ENCODE measurements at regions not wholly inside any gene's neighbourhood (a gene's known extent, or its start where the extent isn't known, plus 50 kb on each side); places are given as distances from the start of the nearest gene placed in this dataset.

DNA sequence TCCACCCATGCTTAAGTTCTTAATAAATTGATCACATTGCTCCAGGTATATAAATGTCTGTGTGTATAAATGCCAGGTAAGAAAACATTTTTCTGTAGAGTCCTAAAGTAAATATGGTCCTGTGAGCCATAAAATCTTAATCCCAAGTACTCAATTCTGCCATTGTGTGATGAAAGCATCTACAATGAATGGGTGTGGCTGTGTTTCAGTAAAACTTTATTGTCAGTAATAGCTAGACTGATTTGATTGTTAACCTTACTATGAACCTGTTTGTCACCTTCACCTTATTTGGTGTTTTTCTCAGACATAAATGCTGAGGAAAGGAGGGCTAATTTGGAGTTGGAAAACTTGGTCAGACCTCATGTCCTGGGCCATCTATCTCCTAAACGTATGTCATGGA is 683.5 kb upstream of the GRM7 start:
- Histone ChIP-seq H3K4me1 (no peaks in the 10 kb centered on the region), H3K9me3 (peaks cover 0 to 1% of the 10 kb centered on the region in 2 donors), H3K36me3 (no peaks in the 10 kb centered on the region), H3K27me3 (no peaks in the 10 kb centered on the region), H3K27ac (no peak overlapping the region), H3K4me3 (no peak overlapping the region)
- no peak for DNase-seq
- intact Hi-C loops (cut with DNase I), result no loop called here
- TF ChIP-seq CTCF (IDR thresholded peaks at IDR 0.05), result no peak
- ATAC-seq, result no peak

- no peak for ATAC-seq
Observed at GRCh38 chr3:6179761-6180160, 681.2 kb upstream of the GRM7 start.

GRCh38 chr3:6180171-6180570 is 680.7 kb upstream of the GRM7 start:
- intact Hi-C loops (cut with DNase I), result no loop called here
- DNase-seq, result no peak

More at GRCh38 chr3:6179761-6180160, 681.2 kb upstream of the GRM7 start:
- Histone ChIP-seq H3K4me1 (no peaks in the 10 kb centered on the region), H3K36me3 (no peaks in the 10 kb centered on the region), H3K4me3 (no peak overlapping the region), H3K9me3 (peaks cover 0 to 1% of the 10 kb centered on the region in 2 donors), H3K27ac (no peak overlapping the region), H3K27me3 (no peaks in the 10 kb centered on the region)
- intact Hi-C loops (cut with DNase I), result no loop called here
- DNase-seq, result no peak
- TF ChIP-seq CTCF (IDR thresholded peaks at IDR 0.05), result no peak

GRCh38 chr3:6182476-6182875 is 678.4 kb upstream of the GRM7 start:
- Histone ChIP-seq H3K4me1 (no peaks in the 10 kb centered on the region), H3K9me3 (no peaks in the 10 kb centered on the region), H3K36me3 (no peaks in the 10 kb centered on the region), H3K4me3 (no peak overlapping the region), H3K27ac (no peak overlapping the region), H3K27me3 (no peaks in the 10 kb centered on the region)
- intact Hi-C loops (cut with DNase I), result no loop called here
- no peak for TF ChIP-seq CTCF (IDR thresholded peaks at IDR 0.05)
- DNase-seq, result no peak
- no peak for ATAC-seq

More at GRCh38 chr3:6180171-6180570, 680.7 kb upstream of the GRM7 start:
- Histone ChIP-seq H3K4me3 (no peak overlapping the region), H3K36me3 (no peaks in the 10 kb centered on the region), H3K9me3 (peaks cover 0 to 1% of the 10 kb centered on the region in 2 donors), H3K27me3 (no peaks in the 10 kb centered on the region), H3K4me1 (no peaks in the 10 kb centered on the region), H3K27ac (no peak overlapping the region)
- no peak for TF ChIP-seq CTCF (IDR thresholded peaks at IDR 0.05)
- no peak for ATAC-seq

GRCh38 chr3:6182909-6183308 is 678.0 kb upstream of the GRM7 start:
- no peaks in the 10 kb centered on the region for H3K27me3 ChIP-seq
- no peak overlapping the region for H3K27ac ChIP-seq
- TF ChIP-seq CTCF (IDR thresholded peaks at IDR 0.05), result no peak
- H3K4me3 ChIP-seq, result no peak overlapping the region
- no peaks in the 10 kb centered on the region for H3K9me3 ChIP-seq
- no peak for ATAC-seq
- H3K36me3 ChIP-seq, result no peaks in the 10 kb centered on the region
- H3K4me1 ChIP-seq, result no peaks in the 10 kb centered on the region
- intact Hi-C loops (cut with DNase I), result no loop called here
- DNase-seq, result no peak
